Loucy (cell line): ENCODE measurements at regions not wholly inside any gene's neighbourhood (a gene's known extent, or its start where the extent isn't known, plus 50 kb on each side); places are given as distances from the start of the nearest gene placed in this dataset.

Experiments used
- CTCF ChIP-seq: fragments of 200-600 bp; sonication (generic); conservative IDR thresholded peaks from 2 replicates; pipeline ENCODE4 v1.5.1; 2014; ENCODE audit warnings: mild to moderate bottlenecking, antibody characterized with exemption, low read length
- EZH2phosphoT487 ChIP-seq: fragments of 200-600 bp; IDR thresholded peaks from 2 replicates; pipeline ENCODE4 v1.6.1; 2018; ENCODE audit warnings: antibody characterized with exemption, mild to moderate bottlenecking, moderate library complexity, borderline replicate concordance

- TF ChIP-seq CTCF (no peak), EZH2phosphoT487 (no peak)
Measured at GRCh38 chr18:47413327-47413726, 161.9 kb upstream of the SKOR2 start.
